ENCODE measurements at regions not wholly inside any gene's neighbourhood (a gene's known extent, or its start where the extent isn't known, plus 50 kb on each side); places are given as distances from the start of the nearest gene placed in this dataset.

GRCh38 chr1:4351453-4351852 lies 303.0 kb upstream of the AJAP1 start:
- TF ChIP-seq CTCF (conservative IDR thresholded peaks at IDR 0.05; ENCODE audit: low read depth, low read length) (no peak), POLR2A (IDR thresholded peaks at IDR 0.05; ENCODE audit: low read depth, low read length) (no peak), RFX5 (IDR thresholded peaks at IDR 0.05; ENCODE audit: low read depth, low read length) (no peak), SMC3 (IDR thresholded peaks at IDR 0.05; ENCODE audit: low read depth, low read length) (no peak), CEBPB (IDR thresholded peaks at IDR 0.05; ENCODE audit: low read depth, low read length) (no peak), MAZ (IDR thresholded peaks at IDR 0.05; ENCODE audit: borderline replicate concordance, low read depth, low read length) (no peak), RAD21 (IDR thresholded peaks at IDR 0.05; ENCODE audit: low read length) (no peak), FOS (IDR thresholded peaks at IDR 0.05; ENCODE audit: low read depth, low read length) (no peak), MXI1 (IDR thresholded peaks at IDR 0.05; ENCODE audit: borderline replicate concordance, low read depth, low read length) (no peak), BHLHE40 (IDR thresholded peaks at IDR 0.05; ENCODE audit: low read depth, low read length) (no peak), CHD1 (IDR thresholded peaks at IDR 0.05; ENCODE audit: low read depth, low read length) (no peak)
- TF ChIP-seq, protein P1, sequence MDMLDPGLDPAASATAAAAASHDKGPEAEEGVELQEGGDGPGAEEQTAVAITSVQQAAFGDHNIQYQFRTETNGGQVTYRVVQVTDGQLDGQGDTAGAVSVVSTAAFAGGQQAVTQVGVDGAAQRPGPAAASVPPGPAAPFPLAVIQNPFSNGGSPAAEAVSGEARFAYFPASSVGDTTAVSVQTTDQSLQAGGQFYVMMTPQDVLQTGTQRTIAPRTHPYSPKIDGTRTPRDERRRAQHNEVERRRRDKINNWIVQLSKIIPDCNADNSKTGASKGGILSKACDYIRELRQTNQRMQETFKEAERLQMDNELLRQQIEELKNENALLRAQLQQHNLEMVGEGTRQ (IDR thresholded peaks at IDR 0.05; ENCODE audit: low read depth, low read length): no peak
